ENCODE measurements at regions not wholly inside any gene's neighbourhood (a gene's known extent, or its start where the extent isn't known, plus 50 kb on each side); places are given as distances from the start of the nearest gene placed in this dataset.

DNA sequence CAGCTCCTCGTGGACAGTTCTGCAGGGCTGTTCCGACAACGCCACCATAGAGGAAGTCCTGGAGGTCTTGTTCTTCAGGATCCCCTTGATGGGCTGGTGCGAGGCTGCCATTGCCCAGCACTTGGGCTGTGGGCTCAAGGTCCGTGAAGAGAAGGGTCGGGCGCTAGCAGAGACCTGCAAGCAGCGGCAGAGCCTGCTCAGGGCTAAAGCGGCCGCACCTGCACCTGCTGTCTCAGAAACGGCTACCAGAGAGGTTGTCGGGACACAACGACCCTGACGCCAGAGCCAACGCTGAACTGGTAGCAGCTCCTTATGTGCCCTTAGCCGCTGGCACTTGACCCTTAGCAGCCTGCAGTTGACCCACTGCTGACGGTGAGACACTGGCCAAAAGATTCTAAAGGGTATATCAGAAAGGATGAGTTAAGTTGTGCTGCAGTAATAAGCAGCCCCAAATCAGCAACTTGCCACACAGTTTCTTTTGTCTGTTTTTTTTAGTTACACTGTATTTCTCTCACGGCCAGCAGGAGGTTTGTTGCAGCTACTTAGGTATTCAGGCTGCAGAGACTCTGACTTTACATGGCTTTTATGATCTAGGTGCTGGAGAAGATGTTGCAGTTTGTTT is 55.5 kb upstream of the ST6GAL2 start:
- H3K9ac ChIP-seq (ENCODE audit: low read depth in 1 of 2, low read length in 2 of 2): no peak overlapping the region
- no peak overlapping the region for H3K27ac ChIP-seq (ENCODE audit: low read depth in 2 of 2, low read length in 2 of 2)
- H3K4me1 ChIP-seq (ENCODE audit: control insufficient read depth in 2 of 2, insufficient read depth in 2 of 2, low read length in 2 of 2): no peaks in the 10 kb centered on the region
- H3K27me3 ChIP-seq (ENCODE audit: control insufficient read depth in 2 of 2, insufficient read depth in 2 of 2, low read length in 2 of 2): no peaks in the 10 kb centered on the region
- H3K36me3 ChIP-seq (ENCODE audit: control insufficient read depth in 2 of 2, insufficient read depth in 2 of 2, low read length in 2 of 2): no peaks in the 10 kb centered on the region
- no peak overlapping the region for H3K4me3 ChIP-seq (ENCODE audit: low read length in 2 of 2)
- no peaks in the 10 kb centered on the region for H3K9me3 ChIP-seq (ENCODE audit: control insufficient read depth in 2 of 2, low read length in 2 of 2)

GRCh38 chr2:106943468-106944200 is 57.7 kb upstream of the ST6GAL2 start:
- H3K36me3 ChIP-seq (ENCODE audit: control insufficient read depth in 2 of 2, insufficient read depth in 2 of 2, low read length in 2 of 2): no peaks in the 10 kb centered on the region
- no peak overlapping the region for H3K27ac ChIP-seq (ENCODE audit: low read depth in 2 of 2, low read length in 2 of 2)
- no peaks in the 10 kb centered on the region for H3K9me3 ChIP-seq (ENCODE audit: control insufficient read depth in 2 of 2, low read length in 2 of 2)
- no peaks in the 10 kb centered on the region for H3K4me1 ChIP-seq (ENCODE audit: control insufficient read depth in 2 of 2, insufficient read depth in 2 of 2, low read length in 2 of 2)
- H3K27me3 ChIP-seq (ENCODE audit: control insufficient read depth in 2 of 2, insufficient read depth in 2 of 2, low read length in 2 of 2): no peaks in the 10 kb centered on the region
- no peak overlapping the region for H3K9ac ChIP-seq (ENCODE audit: low read depth in 1 of 2, low read length in 2 of 2)
- no peak overlapping the region for H3K4me3 ChIP-seq (ENCODE audit: low read length in 2 of 2)

- Histone ChIP-seq H3K36me3 (ENCODE audit: control insufficient read depth in 2 of 2, insufficient read depth in 2 of 2, low read length in 2 of 2) (no peaks in the 10 kb centered on the region), H3K9me3 (ENCODE audit: control insufficient read depth in 2 of 2, low read length in 2 of 2) (no peaks in the 10 kb centered on the region), H3K9ac (ENCODE audit: low read depth in 1 of 2, low read length in 2 of 2) (no peak overlapping the region), H3K27ac (ENCODE audit: low read depth in 2 of 2, low read length in 2 of 2) (no peak overlapping the region), H3K4me1 (ENCODE audit: control insufficient read depth in 2 of 2, insufficient read depth in 2 of 2, low read length in 2 of 2) (no peaks in the 10 kb centered on the region), H3K4me3 (ENCODE audit: low read length in 2 of 2) (no peak overlapping the region), H3K27me3 (ENCODE audit: control insufficient read depth in 2 of 2, insufficient read depth in 2 of 2, low read length in 2 of 2) (no peaks in the 10 kb centered on the region)
Observed at GRCh38 chr2:106944215-106944614, 58.2 kb upstream of the ST6GAL2 start.

GRCh38 chr2:106948540-106948939 is 62.6 kb upstream of the ST6GAL2 start:
- Histone ChIP-seq H3K4me1 (ENCODE audit: control insufficient read depth in 2 of 2, insufficient read depth in 2 of 2, low read length in 2 of 2) (no peaks in the 10 kb centered on the region), H3K27me3 (ENCODE audit: control insufficient read depth in 2 of 2, insufficient read depth in 2 of 2, low read length in 2 of 2) (no peaks in the 10 kb centered on the region), H3K9me3 (ENCODE audit: control insufficient read depth in 2 of 2, low read length in 2 of 2) (no peaks in the 10 kb centered on the region), H3K9ac (ENCODE audit: low read depth in 1 of 2, low read length in 2 of 2) (no peak overlapping the region), H3K27ac (ENCODE audit: low read depth in 2 of 2, low read length in 2 of 2) (no peak overlapping the region), H3K4me3 (ENCODE audit: low read length in 2 of 2) (no peak overlapping the region), H3K36me3 (ENCODE audit: control insufficient read depth in 2 of 2, insufficient read depth in 2 of 2, low read length in 2 of 2) (no peaks in the 10 kb centered on the region)

DNA sequence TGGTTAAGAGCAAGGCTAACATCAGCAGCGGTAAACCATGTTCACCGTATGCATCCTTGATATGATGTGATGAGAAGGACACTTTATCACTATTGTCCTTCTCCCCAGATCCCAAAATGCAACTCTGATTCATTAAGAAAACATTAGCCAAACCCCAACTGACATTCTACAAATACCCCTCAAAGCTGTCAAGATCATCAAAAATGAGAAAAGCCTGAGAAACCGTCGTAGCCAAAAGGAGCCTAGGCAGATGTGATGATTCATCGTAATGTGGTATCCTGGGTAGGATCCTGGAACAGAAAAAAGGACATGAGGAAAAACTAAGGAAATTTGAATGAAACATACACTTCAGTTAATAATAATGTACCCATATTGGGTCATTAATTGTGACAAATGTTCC is 67.3 kb upstream of the ST6GAL2 start:
- Histone ChIP-seq H3K27me3 (ENCODE audit: control insufficient read depth in 2 of 2, insufficient read depth in 2 of 2, low read length in 2 of 2) (no peaks in the 10 kb centered on the region), H3K27ac (ENCODE audit: low read depth in 2 of 2, low read length in 2 of 2) (no peak overlapping the region), H3K4me3 (ENCODE audit: low read length in 2 of 2) (no peak overlapping the region), H3K9me3 (ENCODE audit: control insufficient read depth in 2 of 2, low read length in 2 of 2) (no peaks in the 10 kb centered on the region), H3K9ac (ENCODE audit: low read depth in 1 of 2, low read length in 2 of 2) (no peak overlapping the region), H3K4me1 (ENCODE audit: control insufficient read depth in 2 of 2, insufficient read depth in 2 of 2, low read length in 2 of 2) (no peaks in the 10 kb centered on the region), H3K36me3 (ENCODE audit: control insufficient read depth in 2 of 2, insufficient read depth in 2 of 2, low read length in 2 of 2) (no peaks in the 10 kb centered on the region)

- no peak overlapping the region for H3K9ac ChIP-seq (ENCODE audit: low read depth in 1 of 2, low read length in 2 of 2)
- H3K27ac ChIP-seq (ENCODE audit: low read depth in 2 of 2, low read length in 2 of 2): no peak overlapping the region
Observed at GRCh38 chr2:106953779-106954178, 67.8 kb upstream of the ST6GAL2 start.

GRCh38 chr2:106954304-106954703 is 68.3 kb upstream of the ST6GAL2 start:
- Histone ChIP-seq H3K4me1 (ENCODE audit: control insufficient read depth in 2 of 2, insufficient read depth in 2 of 2, low read length in 2 of 2) (no peaks in the 10 kb centered on the region), H3K9me3 (ENCODE audit: control insufficient read depth in 2 of 2, low read length in 2 of 2) (no peaks in the 10 kb centered on the region), H3K9ac (ENCODE audit: low read depth in 1 of 2, low read length in 2 of 2) (no peak overlapping the region), H3K36me3 (ENCODE audit: control insufficient read depth in 2 of 2, insufficient read depth in 2 of 2, low read length in 2 of 2) (no peaks in the 10 kb centered on the region), H3K27ac (ENCODE audit: low read depth in 2 of 2, low read length in 2 of 2) (no peak overlapping the region), H3K27me3 (ENCODE audit: control insufficient read depth in 2 of 2, insufficient read depth in 2 of 2, low read length in 2 of 2) (no peaks in the 10 kb centered on the region), H3K4me3 (ENCODE audit: low read length in 2 of 2) (no peak overlapping the region)

More at GRCh38 chr2:106953779-106954178, 67.8 kb upstream of the ST6GAL2 start:
- Histone ChIP-seq H3K4me3 (ENCODE audit: low read length in 2 of 2) (no peak overlapping the region), H3K9me3 (ENCODE audit: control insufficient read depth in 2 of 2, low read length in 2 of 2) (no peaks in the 10 kb centered on the region), H3K4me1 (ENCODE audit: control insufficient read depth in 2 of 2, insufficient read depth in 2 of 2, low read length in 2 of 2) (no peaks in the 10 kb centered on the region), H3K36me3 (ENCODE audit: control insufficient read depth in 2 of 2, insufficient read depth in 2 of 2, low read length in 2 of 2) (no peaks in the 10 kb centered on the region), H3K27me3 (ENCODE audit: control insufficient read depth in 2 of 2, insufficient read depth in 2 of 2, low read length in 2 of 2) (no peaks in the 10 kb centered on the region)

DNA sequence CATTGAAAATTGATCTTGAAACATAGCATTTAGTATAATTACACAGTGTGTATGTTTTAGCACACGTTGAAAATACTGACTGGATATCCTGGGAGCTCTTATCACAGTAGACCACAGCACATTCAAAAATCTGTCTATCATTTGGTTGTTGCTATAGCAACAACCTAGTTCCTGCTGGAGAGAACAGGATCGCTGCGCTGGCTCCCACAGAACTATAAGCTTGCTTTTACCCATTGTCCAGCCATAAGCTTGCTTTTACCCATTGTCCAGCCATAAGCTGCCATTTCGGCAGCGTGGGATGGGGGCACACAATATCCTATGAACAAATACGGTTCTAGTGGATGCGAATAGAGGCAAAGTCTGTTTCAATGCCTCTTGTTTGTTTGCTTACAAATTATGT is 70.4 kb upstream of the ST6GAL2 start:
- Histone ChIP-seq H3K9ac (ENCODE audit: low read depth in 1 of 2, low read length in 2 of 2) (no peak overlapping the region), H3K9me3 (ENCODE audit: control insufficient read depth in 2 of 2, low read length in 2 of 2) (no peaks in the 10 kb centered on the region), H3K4me1 (ENCODE audit: control insufficient read depth in 2 of 2, insufficient read depth in 2 of 2, low read length in 2 of 2) (no peaks in the 10 kb centered on the region), H3K4me3 (ENCODE audit: low read length in 2 of 2) (no peak overlapping the region), H3K27ac (ENCODE audit: low read depth in 2 of 2, low read length in 2 of 2) (no peak overlapping the region), H3K36me3 (ENCODE audit: control insufficient read depth in 2 of 2, insufficient read depth in 2 of 2, low read length in 2 of 2) (no peaks in the 10 kb centered on the region), H3K27me3 (ENCODE audit: control insufficient read depth in 2 of 2, insufficient read depth in 2 of 2, low read length in 2 of 2) (no peaks in the 10 kb centered on the region)

DNA sequence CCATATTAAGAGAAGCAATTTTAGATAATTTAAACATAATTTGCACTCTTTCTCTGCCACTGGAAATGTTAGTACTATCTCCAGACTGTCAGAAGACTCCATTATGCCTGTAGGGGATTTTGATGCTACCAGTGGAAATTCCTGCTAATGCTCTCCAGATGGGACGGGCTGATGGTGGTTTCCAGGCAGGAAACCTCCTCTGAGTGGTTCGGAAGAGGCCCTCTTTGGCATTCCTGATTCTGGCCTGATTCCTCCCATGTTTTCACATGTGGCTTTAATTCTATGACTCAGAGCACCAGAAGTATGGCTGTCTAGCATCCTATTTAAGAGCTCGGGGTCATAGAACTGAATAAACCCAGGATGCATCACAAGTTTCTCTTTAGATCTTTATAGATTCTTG is 70.9 kb upstream of the ST6GAL2 start:
- no peak overlapping the region for H3K27ac ChIP-seq (ENCODE audit: low read depth in 2 of 2, low read length in 2 of 2)
- H3K27me3 ChIP-seq (ENCODE audit: control insufficient read depth in 2 of 2, insufficient read depth in 2 of 2, low read length in 2 of 2): no peaks in the 10 kb centered on the region
- H3K9ac ChIP-seq (ENCODE audit: low read depth in 1 of 2, low read length in 2 of 2): no peak overlapping the region
- no peaks in the 10 kb centered on the region for H3K36me3 ChIP-seq (ENCODE audit: control insufficient read depth in 2 of 2, insufficient read depth in 2 of 2, low read length in 2 of 2)
- no peak overlapping the region for H3K4me3 ChIP-seq (ENCODE audit: low read length in 2 of 2)
- no peaks in the 10 kb centered on the region for H3K4me1 ChIP-seq (ENCODE audit: control insufficient read depth in 2 of 2, insufficient read depth in 2 of 2, low read length in 2 of 2)
- no peaks in the 10 kb centered on the region for H3K9me3 ChIP-seq (ENCODE audit: control insufficient read depth in 2 of 2, low read length in 2 of 2)

- Histone ChIP-seq H3K9ac (ENCODE audit: low read depth in 1 of 2, low read length in 2 of 2) (no peak overlapping the region), H3K36me3 (ENCODE audit: control insufficient read depth in 2 of 2, insufficient read depth in 2 of 2, low read length in 2 of 2) (no peaks in the 10 kb centered on the region), H3K27ac (ENCODE audit: low read depth in 2 of 2, low read length in 2 of 2) (no peak overlapping the region), H3K4me3 (ENCODE audit: low read length in 2 of 2) (no peak overlapping the region), H3K4me1 (ENCODE audit: control insufficient read depth in 2 of 2, insufficient read depth in 2 of 2, low read length in 2 of 2) (no peaks in the 10 kb centered on the region), H3K27me3 (ENCODE audit: control insufficient read depth in 2 of 2, insufficient read depth in 2 of 2, low read length in 2 of 2) (no peaks in the 10 kb centered on the region), H3K9me3 (ENCODE audit: control insufficient read depth in 2 of 2, low read length in 2 of 2) (no peaks in the 10 kb centered on the region)
Observed at GRCh38 chr2:106959975-106960682, 74.2 kb upstream of the ST6GAL2 start.

All from mucosa of rectum (tissue), 2 donors.